CD4-positive, alpha-beta T cell (primary cell): ENCODE measurements at regions not wholly inside any gene's neighbourhood (a gene's known extent, or its start where the extent isn't known, plus 50 kb on each side); places are given as distances from the start of the nearest gene placed in this dataset.

ENCODE experiments used
- ATAC-seq: fragments of 200-7000 bp; cut with Tn5 transposase; one replicate; pipeline ENCODE4 v1.10.0; 2022; ENCODE audit warnings: mild to moderate bottlenecking; ENCODE audit not compliant: poor library complexity
- CTCF ChIA-PET: fragments of 350-600 bp; sonication (Branson Sonifier 250); formaldehyde crosslinking; loops from one replicate; lab custom pipeline; 2021; ENCODE audit warnings: antibody characterized with exemption, inconsistent platforms; lab: Charles Lee
- POLR2A ChIA-PET: fragments of 350-600 bp; sonication (Branson Sonifier 250); formaldehyde crosslinking; loops from one replicate; lab custom pipeline; 2021; ENCODE audit warnings: antibody characterized with exemption, inconsistent platforms; lab: Charles Lee
- DNase-seq, 14 experiments: peaks; one replicate each; pipeline ENCODE4 v3.0.0-alpha.2; 2013 to 2020; ENCODE audit warnings: mixed read lengths in 2 of 14
- H3K27ac ChIP-seq, 2 donors: one replicate each; pipeline versions ENCODE4 v1.5.1 to v1.7.0; 2013; ENCODE audit warnings: low read length in 2 of 2, low read depth in 1 of 2, mild to moderate bottlenecking in 1 of 2
- H3K27me3 ChIP-seq, 2 experiments: 1 replicate in 1 of 2; 2 replicates in 1 of 2; pipeline versions ENCODE4 v1.6.1 to v1.7.0; 2013; ENCODE audit warnings: low read length in 2 of 2, control low read depth in 1 of 2, mild to moderate bottlenecking in 1 of 2, moderate library complexity in 1 of 2; ENCODE audit not compliant: insufficient read depth in 2 of 2, control insufficient read depth in 1 of 2
- H3K36me3 ChIP-seq: one replicate; pipeline ENCODE4 v1.6.1; 2013; ENCODE audit warnings: low read length, control low read depth; ENCODE audit not compliant: insufficient read depth
- H3K4me1 ChIP-seq: one replicate; pipeline ENCODE4 v1.6.1; 2013; ENCODE audit warnings: low read length, control low read depth; ENCODE audit not compliant: insufficient read depth
- H3K4me3 ChIP-seq: one replicate; pipeline ENCODE4 v1.5.1; 2013; ENCODE audit warnings: mild to moderate bottlenecking, low read length, moderate library complexity
- H3K9me3 ChIP-seq, 2 experiments: 1 replicate in 1 of 2; 2 replicates in 1 of 2; pipeline versions ENCODE4 v1.6.1 to v1.7.0; 2013; ENCODE audit warnings: low read length in 2 of 2, mild to moderate bottlenecking in 2 of 2, control low read depth in 1 of 2, moderate library complexity in 1 of 2; ENCODE audit not compliant: control insufficient read depth in 1 of 2, insufficient read depth in 1 of 2
- H3K27ac Mint-ChIP-seq: one replicate; pipeline ENCODE4 v1.8.0; 2020; ENCODE audit warnings: mixed read lengths
- H3K27me3 Mint-ChIP-seq: one replicate; pipeline ENCODE4 v1.8.0; 2021; ENCODE audit warnings: mixed read lengths
- H3K36me3 Mint-ChIP-seq: one replicate; pipeline ENCODE4 v1.8.0; 2021; ENCODE audit warnings: low read depth, mixed read lengths
- H3K4me1 Mint-ChIP-seq: one replicate; pipeline ENCODE4 v1.8.0; 2021; ENCODE audit warnings: low read depth, mixed read lengths
- H3K4me3 Mint-ChIP-seq: one replicate; pipeline ENCODE4 v1.8.0; 2020; ENCODE audit warnings: mild to moderate bottlenecking, mixed read lengths
- H3K9me3 Mint-ChIP-seq: one replicate; pipeline ENCODE4 v1.8.0; 2020; ENCODE audit warnings: mixed read lengths
- CTCF ChIP-seq: fragments of 200-600 bp; IDR thresholded peaks from one replicate; pipeline ENCODE4 v1.8.0; 2022; ENCODE audit warnings: antibody characterized with exemption, mild to moderate bottlenecking
- intact Hi-C, 2 experiments: fragments of 100-400 bp; cut with DNase I in 1 of 2; cut with micrococcal nuclease in 1 of 2; formaldehyde crosslinking; loops; one replicate each; pipeline versions ENCODE4 v1.15.1 to v1.9.0; 2023 to 2025; cut with DNase I, micrococcal nuclease

GRCh38 chr10:78645169-78645686, 423.5 kb upstream of the ZMIZ1 start:
- TF ChIP-seq CTCF, result no peak

GRCh38 chr10:78645975-78646374, 422.8 kb upstream of the ZMIZ1 start:
- Histone ChIP-seq H3K4me3 (no peak overlapping the region), H3K27ac (no peak overlapping the region), H3K36me3 (no peaks in the 10 kb centered on the region), H3K9me3 (no peaks in the 10 kb centered on the region), H3K27me3 (peaks cover 0 to 2% of the 10 kb centered on the region in 2 experiments), H3K4me1 (no peaks in the 10 kb centered on the region)
- DNase-seq (no peak), ATAC-seq (no peak)
- POLR2A ChIA-PET, result no interaction called here
- peaks cover 6% of the 10 kb centered on the region for H3K9me3 Mint-ChIP-seq
- no peak overlapping the region for H3K27ac Mint-ChIP-seq
- no peak for TF ChIP-seq CTCF
- peaks cover 18% of the 10 kb centered on the region for H3K27me3 Mint-ChIP-seq
- CTCF ChIA-PET, result no interaction called here
- no peaks in the 10 kb centered on the region for H3K4me1 Mint-ChIP-seq
- intact Hi-C loops, result no loop called here
- no peaks in the 10 kb centered on the region for H3K36me3 Mint-ChIP-seq
- no peak overlapping the region for H3K4me3 Mint-ChIP-seq

More at GRCh38 chr10:78645169-78645686, 423.5 kb upstream of the ZMIZ1 start:
- CTCF ChIA-PET, result no interaction called here
- peaks cover 17% of the 10 kb centered on the region for H3K27me3 Mint-ChIP-seq
- intact Hi-C loops, result no loop called here
- H3K9me3 Mint-ChIP-seq, result peaks cover 6% of the 10 kb centered on the region
- DNase-seq (no peak), ATAC-seq (no peak)
- Histone ChIP-seq H3K27me3 (no peaks in the 10 kb centered on the region), H3K4me3 (no peak overlapping the region), H3K36me3 (no peaks in the 10 kb centered on the region), H3K9me3 (no peaks in the 10 kb centered on the region), H3K4me1 (no peaks in the 10 kb centered on the region), H3K27ac (no peak overlapping the region)
- POLR2A ChIA-PET, result no interaction called here
- no peaks in the 10 kb centered on the region for H3K4me1 Mint-ChIP-seq
- no peak overlapping the region for H3K4me3 Mint-ChIP-seq
- no peak overlapping the region for H3K27ac Mint-ChIP-seq
- H3K36me3 Mint-ChIP-seq, result no peaks in the 10 kb centered on the region

GRCh38 chr10:78648256-78648860, 420.4 kb upstream of the ZMIZ1 start:
- no peak for ATAC-seq
- intact Hi-C loops, result no loop called here
- CTCF ChIA-PET, result interaction anchor here (1.2 kb wide), 1 partner anchor 9 kb away, joined by 3 read pairs; no protein-coding TSS in a partner anchor
- peaks cover 30% of the 10 kb centered on the region for H3K27me3 Mint-ChIP-seq
- H3K36me3 Mint-ChIP-seq, result no peaks in the 10 kb centered on the region
- H3K36me3 ChIP-seq, result no peaks in the 10 kb centered on the region
- no peaks in the 10 kb centered on the region for H3K4me1 Mint-ChIP-seq
- H3K4me1 ChIP-seq, result no peaks in the 10 kb centered on the region
- H3K9me3 Mint-ChIP-seq, result peaks cover 6% of the 10 kb centered on the region
- POLR2A ChIA-PET, result interaction anchor here (0.6 kb wide), 1 partner anchor 564 kb away, joined by 3 read pairs; no protein-coding TSS in a partner anchor
- no peak for DNase-seq
- no peak overlapping the region for H3K27ac Mint-ChIP-seq
- H3K9me3 ChIP-seq, result no peaks in the 10 kb centered on the region
- H3K4me3 ChIP-seq, result no peak overlapping the region
- H3K27ac ChIP-seq, result no peak overlapping the region
- no peak for TF ChIP-seq CTCF
- no peak overlapping the region for H3K4me3 Mint-ChIP-seq
- H3K27me3 ChIP-seq, result peaks cover 0 to 2% of the 10 kb centered on the region in 2 experiments
